SU-DHL-6 (cell line): ENCODE measurements at regions not wholly inside any gene's neighbourhood (a gene's known extent, or its start where the extent isn't known, plus 50 kb on each side); places are given as distances from the start of the nearest gene placed in this dataset.

Experiments
- EZH2phosphoT487 ChIP-seq: fragments of 200-600 bp; sonication (generic), shearing (Covaris generic); conservative IDR thresholded peaks from 2 replicates; pipeline ENCODE4 v1.6.1; 2018; ENCODE audit warnings: mild to moderate bottlenecking, antibody characterized with exemption, low read length, moderate library complexity, mixed read lengths
- TF ChIP-seq, protein P1 (sequence below): fragments of 200-600 bp; sonication (generic); IDR thresholded peaks from one replicate; pipeline ENCODE4 v1.5.1; 2017; ENCODE audit warnings: antibody characterized with exemption, mild to moderate bottlenecking, low read length, moderate library complexity; ENCODE audit not compliant: insufficient read depth, poor library complexity, severe bottlenecking

DNA sequence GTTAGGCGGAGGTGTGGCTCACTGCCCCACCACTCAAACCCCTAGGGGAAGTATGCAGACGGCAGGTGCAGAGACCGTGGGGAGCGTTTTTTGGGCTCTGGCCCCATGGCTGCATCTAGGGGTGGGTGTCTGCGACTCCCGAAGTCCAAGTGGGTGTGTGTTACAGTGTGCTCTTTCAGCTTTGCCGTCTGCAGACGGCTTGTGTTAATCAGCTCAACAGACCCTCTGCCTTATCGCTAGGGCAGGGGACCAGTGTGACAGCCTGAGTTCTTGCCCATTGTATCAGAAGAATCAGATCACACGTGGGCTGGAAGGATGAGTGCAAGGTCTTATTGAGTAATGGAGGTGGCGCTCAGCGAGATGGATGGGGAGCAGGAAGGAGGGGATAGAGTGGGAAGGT is 162.8 kb downstream of the ENC1 start:
- TF ChIP-seq, protein P1, sequence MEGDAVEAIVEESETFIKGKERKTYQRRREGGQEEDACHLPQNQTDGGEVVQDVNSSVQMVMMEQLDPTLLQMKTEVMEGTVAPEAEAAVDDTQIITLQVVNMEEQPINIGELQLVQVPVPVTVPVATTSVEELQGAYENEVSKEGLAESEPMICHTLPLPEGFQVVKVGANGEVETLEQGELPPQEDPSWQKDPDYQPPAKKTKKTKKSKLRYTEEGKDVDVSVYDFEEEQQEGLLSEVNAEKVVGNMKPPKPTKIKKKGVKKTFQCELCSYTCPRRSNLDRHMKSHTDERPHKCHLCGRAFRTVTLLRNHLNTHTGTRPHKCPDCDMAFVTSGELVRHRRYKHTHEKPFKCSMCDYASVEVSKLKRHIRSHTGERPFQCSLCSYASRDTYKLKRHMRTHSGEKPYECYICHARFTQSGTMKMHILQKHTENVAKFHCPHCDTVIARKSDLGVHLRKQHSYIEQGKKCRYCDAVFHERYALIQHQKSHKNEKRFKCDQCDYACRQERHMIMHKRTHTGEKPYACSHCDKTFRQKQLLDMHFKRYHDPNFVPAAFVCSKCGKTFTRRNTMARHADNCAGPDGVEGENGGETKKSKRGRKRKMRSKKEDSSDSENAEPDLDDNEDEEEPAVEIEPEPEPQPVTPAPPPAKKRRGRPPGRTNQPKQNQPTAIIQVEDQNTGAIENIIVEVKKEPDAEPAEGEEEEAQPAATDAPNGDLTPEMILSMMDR = no peak
- TF ChIP-seq EZH2phosphoT487 = no peak
